GM21367 (cell line): ENCODE measurements at regions not wholly inside any gene's neighbourhood (a gene's known extent, or its start where the extent isn't known, plus 50 kb on each side); places are given as distances from the start of the nearest gene placed in this dataset.

Experiments
- ATAC-seq: cut with Tn5 transposase; IDR thresholded peaks from one replicate; pipeline ENCODE4 v1.9.1; 2021; ENCODE audit not compliant: unreplicated experiment

DNA sequence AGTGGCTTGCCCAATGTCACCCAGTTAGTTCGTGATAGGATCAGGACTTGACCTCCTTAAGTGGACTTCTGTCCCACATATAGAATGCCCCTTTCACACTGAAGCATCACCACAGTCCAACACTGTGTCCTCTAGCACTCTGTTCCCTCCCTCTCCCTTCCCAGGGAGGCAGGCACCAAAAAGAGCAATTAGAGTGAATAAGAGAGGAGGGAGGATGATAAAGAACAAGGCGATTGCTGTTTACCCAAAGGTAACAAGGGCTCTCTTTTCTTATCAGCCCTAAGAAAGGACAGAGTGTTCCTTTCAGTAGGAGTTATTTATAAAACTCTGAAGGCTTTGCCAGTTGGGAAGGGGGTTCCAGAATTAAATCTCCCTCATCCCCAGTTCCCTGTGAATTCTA, 192.7 kb upstream of the ATP2B1 start:
- no peak for ATAC-seq

DNA sequence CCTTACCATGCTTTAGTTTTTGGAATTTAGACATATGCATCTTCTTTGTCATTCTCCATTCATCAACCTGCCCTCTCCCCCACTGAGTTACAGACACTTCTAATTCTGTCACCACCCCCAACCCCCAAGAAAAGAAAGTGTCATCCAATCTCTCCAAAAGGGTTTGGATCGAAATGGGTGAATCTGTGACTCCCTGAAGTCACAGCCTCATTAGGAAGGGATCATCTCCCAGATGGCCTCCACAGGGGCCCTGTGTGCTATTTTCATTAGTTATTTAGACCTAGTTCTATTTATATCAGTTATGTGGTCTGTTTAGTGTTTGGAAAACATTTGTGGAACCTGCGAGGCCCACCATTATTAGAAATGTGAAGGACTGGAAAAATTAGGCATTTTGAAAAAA, 191.0 kb upstream of the ATP2B1 start:
- no peak for ATAC-seq

DNA sequence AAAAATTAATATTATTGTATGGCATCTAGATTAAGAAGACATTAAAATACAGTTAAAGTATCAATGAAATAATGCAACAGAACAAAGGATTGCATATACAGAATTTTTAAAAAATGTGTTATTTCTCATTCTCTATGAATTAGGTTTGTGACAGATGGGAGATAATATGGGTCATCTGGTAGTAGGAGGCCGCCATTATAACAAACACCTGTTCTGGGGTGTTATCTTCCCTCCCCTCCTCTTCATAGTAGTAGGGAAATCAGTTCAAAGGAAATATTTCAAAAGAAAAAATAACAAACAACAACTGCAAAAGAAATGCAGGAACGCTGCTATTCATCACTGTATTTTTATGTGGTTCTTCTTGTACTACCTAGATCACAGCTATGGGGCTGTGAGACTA, 187.0 kb upstream of the ATP2B1 start:
- no peak for ATAC-seq

DNA sequence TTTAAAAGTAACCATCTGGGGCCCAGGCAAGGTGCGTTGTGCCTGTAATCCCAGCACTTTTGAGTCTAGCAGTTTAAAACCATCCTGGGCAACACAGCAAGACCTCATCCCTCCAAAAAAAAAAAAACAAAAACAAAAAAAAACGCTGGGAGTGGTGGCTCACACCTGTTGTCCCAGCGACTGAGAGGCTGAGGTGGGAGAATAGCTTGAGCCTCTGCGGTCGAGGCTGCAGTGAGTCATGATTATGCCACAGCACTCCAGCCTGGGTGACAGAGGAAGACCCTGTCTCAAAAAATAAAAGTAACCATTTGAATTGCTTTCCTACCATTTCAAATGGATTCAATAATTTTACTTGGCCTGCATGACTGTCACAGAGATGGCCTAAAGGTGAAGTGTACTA, 186.5 kb upstream of the ATP2B1 start:
- ATAC-seq, result no peak

DNA sequence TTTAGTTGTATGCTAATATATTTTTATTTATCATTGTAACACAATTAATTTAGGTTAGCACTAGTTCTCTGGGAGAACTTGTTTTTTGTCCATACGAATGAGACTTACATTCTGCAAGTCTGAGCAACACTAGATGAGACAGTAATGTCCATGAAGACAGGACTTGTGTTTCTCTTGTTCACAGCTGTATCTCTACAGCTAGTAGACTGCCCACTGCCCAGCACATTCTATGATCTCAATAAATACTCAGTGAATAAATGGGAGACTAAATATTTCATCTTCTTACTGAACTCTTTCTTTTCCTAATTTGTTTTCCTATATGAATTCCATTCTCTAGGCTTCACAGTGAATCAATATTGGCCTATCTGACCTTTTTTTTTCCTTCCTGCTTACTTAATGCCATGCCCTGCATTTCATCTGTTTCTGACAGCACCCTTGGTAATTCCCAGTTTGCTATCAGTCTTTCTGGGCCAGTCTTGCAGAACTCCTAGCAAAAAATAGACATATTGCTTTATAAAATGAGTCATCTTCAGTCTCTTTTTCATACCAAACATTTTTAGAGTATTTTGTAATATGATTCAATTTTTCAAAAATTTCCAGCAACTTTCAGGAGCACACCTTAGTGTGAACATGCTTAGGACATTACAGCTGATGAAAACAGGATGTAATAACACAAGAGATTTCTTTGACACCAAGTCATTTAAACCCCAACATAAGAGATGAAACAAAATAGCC, 185.5 kb upstream of the ATP2B1 start:
- no peak for ATAC-seq

DNA sequence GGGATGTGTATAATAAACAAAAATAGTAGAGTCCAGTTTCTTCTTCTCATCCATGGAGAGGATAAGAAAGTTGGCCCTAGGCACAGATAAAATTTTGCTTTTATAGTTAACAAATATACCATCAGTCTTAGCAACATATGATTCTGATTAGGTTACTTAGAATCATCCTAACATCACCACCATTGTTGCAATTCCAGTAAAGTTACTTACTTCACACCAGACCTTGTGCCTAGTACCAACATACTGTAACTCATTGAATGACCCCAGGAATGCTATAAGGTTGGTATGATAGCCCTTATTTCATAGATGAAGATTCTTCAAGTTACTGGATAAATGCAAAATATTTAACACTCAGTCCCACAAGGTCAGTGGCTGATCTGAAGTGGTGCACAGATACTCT, 183.8 kb upstream of the ATP2B1 start:
- ATAC-seq, result no peak

DNA sequence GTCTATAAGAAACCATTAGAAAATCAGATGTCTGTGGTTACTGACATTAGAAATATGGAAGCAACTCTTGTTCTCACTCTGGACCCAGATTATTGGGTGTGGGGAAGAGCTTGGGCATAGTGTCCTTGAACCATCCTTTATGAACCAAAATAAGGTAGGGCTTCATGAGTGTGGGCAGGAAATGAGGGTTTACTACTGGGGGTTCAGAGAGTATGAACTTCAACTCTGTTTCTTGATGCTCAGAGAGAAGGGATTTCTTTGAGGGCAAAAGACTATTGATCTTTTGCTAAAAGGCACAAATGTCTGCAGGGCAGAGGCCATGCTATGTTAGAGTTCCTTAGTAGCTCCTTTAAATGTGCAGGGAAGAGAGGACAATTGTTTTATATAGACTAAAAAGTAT, 183.3 kb upstream of the ATP2B1 start:
- no peak for ATAC-seq

DNA sequence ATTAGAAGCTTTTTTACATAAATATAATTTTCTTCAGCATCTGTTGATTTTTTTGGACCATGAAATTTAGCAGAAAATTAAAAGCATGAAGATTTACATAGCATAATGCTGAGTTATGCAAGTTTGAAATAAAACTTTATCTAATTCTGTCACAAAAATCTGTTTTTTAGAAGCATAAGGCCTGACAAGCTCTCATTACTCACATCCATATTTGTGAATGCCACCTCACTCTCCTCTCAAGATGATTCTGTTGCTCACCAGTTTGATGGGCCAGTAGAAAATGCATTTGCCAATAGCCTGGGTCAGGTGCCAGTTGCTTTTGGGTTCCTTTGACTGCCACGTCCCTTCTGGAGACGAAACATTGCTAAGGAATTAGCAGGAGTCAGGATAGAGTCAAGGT, 181.5 kb upstream of the ATP2B1 start:
- no peak for ATAC-seq

DNA sequence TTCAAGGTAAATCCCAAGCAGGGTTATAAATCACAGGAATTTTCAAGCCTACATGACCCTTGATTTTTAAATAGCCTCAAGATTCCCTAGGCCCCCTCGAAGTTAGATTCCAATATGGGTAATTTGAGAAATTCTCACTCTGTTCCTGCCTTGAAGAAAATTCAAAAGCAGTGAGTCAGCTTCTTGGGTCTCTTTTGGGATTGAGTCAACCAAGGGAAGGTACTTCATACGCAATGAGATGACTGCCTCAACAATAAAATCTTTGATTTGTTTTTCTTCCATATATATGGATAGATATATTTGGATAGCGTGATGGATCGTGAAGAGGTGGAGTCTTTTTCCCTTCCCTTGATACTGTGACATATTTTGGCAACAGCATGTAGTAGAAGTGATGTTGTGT, 180.4 kb upstream of the ATP2B1 start:
- ATAC-seq, result no peak

DNA sequence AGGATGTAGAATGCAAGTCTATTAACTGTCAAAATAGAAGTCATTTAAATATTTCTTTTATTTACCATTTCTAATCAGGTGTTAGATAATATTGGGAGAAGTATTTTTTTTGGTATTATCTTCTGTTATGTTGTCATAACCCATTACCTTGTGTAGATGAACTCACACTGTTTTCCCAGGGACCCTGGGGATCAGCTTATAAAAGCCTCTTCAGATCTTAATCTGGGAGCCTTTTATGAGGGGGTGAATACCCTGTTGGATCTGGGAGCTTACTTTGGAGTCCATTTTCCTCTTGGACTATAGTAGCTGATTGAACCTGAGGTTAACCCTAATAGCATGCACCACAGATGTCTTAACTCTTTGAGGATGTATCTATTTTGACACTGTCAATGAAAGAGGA, 176.3 kb upstream of the ATP2B1 start:
- ATAC-seq, result no peak

DNA sequence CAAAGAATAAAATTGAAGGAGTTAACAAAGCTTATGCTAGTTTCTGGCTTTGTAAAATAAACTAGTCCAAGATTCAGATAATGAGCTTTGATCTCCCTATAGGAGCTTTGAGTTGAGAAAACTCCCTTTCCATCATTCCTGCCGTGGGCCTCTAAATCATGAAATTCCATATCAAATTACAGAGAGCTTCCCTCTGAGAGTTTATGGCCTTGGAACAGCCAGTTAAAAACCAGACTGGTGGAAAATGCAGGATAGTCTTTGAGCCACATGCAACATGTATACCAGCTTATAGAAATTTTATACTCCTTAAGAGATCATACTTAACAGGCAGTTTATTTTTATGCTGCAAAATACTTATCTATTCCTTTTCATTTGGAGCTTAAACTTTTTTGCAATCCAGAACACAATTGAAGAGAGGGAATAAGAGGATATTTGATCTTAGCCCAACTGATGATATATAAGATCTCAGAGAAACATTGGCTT, 175.8 kb upstream of the ATP2B1 start:
- ATAC-seq, result no peak

DNA sequence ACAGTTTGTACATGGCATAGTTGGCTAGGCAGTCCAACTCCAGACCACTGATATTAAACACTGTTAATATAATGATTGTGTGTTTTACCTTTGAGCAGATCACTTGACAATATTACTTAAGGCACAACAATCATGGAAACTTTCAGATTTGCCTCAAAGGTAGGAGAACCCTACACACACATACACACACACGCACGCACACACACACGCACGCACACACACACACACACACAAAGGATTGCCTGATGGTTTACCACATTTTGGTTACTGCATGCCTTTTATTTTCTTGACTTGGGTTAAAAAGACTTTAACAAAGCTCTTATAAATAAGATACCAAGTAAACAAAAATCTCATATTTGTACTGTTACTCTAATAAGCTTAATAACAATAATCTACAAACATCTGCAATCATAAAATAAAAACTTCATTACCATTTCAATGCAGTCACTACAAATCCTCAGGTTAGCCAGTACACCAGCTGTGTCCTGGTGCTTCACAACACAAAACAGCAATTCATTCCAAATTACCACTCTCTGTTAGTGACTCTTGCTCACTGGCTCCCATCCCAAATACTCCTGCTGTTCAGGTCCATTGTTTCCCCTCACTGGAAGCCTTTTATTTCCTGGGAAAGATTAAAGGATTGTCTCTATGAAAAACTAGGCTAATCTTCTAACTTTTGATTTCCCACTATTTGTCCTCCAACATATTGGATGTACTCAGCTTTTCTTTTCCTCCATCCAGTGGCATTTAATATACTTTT, 175.2 kb upstream of the ATP2B1 start:
- no peak for ATAC-seq

DNA sequence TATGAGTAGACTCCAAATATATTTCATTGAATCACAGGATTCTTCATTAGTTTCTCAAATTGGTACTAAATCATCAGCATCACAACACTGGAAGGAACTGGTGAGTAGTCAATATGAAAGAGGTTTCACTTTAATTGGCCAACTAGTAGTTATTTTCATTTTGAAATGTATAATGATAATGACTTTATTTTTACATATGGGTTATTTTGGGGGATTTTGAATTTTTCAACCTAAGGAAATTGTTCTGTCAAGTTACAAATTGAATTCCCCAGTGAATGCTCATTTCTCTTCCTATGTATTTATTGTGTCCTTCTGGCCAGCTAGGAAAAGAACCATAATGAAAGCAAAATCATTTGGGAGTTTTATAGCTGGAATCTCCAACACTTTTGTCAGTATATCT, 174.2 kb upstream of the ATP2B1 start:
- no peak for ATAC-seq

DNA sequence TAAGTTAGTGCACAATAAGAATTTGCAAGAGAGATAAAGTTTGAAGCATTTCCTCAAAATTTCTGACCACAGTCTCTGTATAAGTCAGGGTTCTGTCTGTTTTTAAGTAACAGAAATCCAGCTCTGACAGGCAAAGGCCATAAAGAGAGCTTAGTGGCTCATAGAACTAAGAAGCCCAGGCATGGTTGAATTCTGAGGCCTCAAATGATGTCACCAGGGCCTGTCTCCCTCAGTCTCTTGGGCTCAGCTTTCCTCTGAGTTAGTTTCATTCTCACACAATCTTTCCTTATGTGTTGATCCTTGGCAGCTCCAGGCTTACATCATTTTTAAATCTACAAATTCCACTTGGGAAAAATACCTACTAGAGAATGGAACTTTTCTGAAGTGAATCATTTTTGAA, 173.4 kb upstream of the ATP2B1 start:
- ATAC-seq, result peak; percentile 29

DNA sequence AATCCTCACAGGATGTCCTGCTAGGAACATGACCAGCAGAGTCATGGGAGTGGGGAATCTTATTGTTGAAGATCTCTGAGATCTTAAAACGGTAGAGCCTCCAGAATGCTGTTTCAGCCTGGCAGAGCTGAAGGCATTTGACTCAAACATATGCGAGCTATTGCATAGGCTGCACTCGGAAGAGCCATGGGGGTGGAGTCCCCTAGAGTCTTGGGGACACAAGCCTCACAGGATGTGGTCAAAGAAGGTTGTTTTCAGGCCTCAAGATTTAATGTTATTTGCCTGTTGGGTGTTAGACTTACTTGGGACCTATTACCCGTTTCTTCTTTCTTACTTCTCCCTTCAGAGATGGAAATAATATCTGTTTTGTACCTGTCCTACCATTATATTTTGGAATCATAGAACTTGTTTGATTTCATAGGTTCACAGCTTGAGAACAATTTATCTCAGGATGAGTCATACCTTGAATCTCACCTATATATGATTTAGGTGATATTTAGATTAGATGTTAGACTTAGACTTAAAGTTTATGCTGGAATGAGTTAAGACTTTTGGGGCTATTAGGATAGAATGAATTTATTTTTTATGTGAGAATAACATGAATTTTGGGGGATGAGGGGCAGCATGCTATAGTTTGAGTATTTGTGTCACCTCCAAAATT, 172.2 kb upstream of the ATP2B1 start:
- peak; percentile 95 for ATAC-seq

DNA sequence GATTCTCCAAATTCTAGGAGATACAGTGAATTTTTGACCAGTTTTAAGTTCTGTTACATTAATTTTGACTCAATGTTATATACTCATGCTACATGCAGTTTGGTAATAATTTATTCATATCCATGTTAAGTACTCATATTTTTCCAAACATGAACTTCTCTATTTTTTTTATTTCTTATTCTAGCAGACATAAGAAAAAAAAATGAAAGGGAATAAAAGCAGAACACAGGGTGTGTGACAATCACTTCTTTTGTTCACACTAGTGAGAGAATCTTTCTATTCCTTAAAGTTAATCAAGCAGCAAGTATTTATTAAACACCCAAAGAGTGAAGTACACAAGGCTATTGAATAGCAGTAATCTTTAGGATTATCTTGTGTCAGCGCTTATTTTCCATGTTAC, 171.1 kb upstream of the ATP2B1 start:
- no peak for ATAC-seq

DNA sequence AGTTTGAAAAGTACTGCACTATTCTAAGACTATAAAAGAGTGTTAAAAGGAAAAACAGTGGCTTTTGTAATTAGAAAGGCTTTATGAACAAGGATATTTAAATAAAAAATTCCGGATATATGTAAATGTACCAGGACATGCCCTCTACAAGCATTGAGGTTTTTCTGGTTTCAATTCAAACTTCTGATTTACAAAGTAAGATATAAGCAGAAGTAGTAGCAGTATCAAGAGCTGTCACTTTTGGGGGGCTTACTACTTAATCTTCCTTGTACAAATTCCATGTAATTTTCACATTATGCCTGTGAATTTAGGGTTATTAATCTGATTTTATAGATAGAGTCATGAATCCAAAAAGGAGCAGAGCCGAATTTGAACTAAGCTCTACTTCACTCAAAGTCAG, 170.3 kb upstream of the ATP2B1 start:
- no peak for ATAC-seq

DNA sequence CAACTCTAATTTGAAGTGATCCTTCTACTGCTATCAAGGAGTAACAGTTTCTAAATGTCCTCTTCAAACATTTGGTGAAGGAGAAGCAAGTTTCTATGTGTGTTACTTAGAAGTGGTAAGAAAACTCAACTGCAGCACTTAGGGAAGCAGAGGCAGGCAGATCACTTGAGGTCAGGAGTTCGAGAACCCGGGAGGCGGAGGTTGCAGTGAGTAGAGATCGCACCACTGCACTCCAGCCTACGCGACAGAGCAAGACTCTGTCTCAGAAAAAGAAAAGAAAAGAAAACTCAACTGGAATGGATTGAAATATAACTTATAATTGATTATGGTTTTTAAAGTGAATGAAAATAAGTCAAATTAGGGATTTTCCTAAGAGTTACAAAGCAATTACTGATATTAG, 169.7 kb upstream of the ATP2B1 start:
- no peak for ATAC-seq

DNA sequence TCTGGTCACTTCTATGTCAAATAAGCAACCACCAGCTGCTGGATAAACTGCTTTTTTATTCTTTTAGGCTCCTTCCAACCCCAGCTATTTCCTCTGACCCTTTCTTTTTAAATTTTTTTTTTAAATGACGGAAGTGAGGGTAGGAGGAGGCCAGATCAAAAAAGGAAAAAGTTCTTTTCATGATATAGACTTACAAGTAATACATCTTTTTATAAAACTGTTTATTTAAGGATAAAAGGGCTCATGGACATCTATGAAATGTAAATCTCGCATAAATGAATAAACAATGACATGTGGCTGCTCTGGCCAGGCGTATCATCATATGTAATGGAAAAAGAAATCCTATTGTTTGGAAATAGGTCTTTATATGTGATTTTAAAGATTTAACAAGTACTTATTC, 169.0 kb upstream of the ATP2B1 start:
- no peak for ATAC-seq

DNA sequence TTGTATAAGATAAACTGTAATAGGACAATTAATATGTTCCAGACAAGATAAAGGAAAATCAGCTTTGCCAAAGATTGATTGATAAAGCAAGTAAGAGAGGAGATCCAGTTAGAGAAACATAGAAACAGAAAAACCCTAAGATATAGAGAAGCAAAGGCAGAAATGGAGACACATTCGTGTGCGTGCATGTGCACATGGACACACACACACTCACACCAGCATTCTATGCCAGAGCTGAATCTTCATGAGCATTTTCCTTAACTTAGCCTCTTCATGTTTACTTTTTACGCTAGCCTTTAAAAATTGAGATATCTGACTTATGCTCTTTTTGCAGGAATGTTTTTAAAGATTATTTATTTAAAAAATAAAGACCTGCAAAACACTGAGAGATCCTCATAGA, 168.5 kb upstream of the ATP2B1 start:
- no peak for ATAC-seq

DNA sequence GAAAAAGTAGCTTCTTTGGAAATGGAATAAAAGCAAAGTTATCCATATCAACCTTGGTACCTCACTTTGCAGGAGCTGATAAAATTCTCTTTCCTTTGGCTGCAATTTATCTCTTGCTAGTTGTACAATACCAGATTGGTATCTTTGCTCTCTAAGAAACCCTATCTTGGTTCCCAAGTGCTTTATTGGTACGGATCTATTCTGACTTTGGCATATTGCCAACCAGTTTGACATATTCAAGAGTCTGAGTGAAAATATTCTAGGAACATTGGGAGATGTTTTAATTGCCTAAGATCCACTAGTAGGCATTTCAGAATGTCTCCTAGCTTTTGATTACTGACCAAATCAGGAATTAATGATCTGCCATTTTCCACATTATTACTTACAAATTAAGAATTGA, 167.2 kb upstream of the ATP2B1 start:
- ATAC-seq, result no peak

DNA sequence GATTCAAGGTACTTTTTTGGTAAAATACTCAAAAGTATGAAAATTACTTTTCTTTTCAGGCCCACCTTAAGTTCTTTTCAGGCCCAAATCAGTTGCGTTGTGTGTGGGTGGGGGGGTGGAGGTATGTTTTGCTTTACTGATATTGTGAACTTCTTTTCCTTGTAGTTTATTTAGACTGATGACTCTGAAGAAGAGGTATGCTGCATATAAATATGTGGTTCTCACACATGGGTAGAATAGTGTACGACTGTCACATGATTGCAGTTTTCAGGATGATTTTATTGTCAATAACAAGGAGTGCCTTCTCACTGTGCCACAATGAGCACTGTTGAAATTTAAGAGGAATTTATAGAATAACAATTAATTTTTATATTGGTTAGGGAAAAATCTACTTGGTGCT, 166.6 kb upstream of the ATP2B1 start:
- no peak for ATAC-seq
